Tibial nerve (tissue), 3 donors: ENCODE measurements at regions not wholly inside any gene's neighbourhood (a gene's known extent, or its start where the extent isn't known, plus 50 kb on each side); places are given as distances from the start of the nearest gene placed in this dataset.

Source experiments
- POLR2A ChIP-seq, 2 donors: fragments of 450-650 bp; IDR thresholded peaks; one replicate each; pipeline ENCODE4 v1.6.1; 2017; ENCODE audit warnings: antibody characterized with exemption in 2 of 2, mild to moderate bottlenecking in 2 of 2, moderate library complexity in 2 of 2
- TF ChIP-seq, protein P1 (sequence below), 5 experiments: fragments of 200-600 bp in 3 of 5; fragments of 450-650 bp in 2 of 5; sonication (generic) in 3 of 5; IDR thresholded peaks; one replicate each; pipeline ENCODE4 v1.5.1; 2016 to 2019; ENCODE audit warnings: antibody characterized with exemption in 5 of 5, mild to moderate bottlenecking in 3 of 5, moderate library complexity in 2 of 5

DNA sequence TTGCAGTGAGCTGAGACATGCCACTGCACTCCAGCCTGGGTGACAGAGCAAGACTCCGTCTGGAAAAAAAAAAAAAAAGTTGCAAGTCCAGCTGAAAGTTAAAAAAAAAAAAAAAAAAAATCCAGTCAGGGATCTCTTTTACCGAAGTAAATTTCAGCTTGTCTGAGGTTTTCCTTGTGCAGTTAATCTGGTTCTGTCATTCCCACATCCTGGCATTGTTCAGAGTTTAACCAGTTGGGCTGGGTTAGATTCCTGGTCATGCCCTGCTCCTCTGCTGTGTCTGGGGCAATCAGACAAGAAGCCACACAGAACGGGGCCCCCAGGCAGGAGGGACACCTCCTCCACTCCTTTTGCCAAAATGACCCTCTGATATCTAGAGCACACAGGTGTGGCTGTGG lies 84.1 kb upstream of the KLHL25 start:
- TF ChIP-seq, protein P1, sequence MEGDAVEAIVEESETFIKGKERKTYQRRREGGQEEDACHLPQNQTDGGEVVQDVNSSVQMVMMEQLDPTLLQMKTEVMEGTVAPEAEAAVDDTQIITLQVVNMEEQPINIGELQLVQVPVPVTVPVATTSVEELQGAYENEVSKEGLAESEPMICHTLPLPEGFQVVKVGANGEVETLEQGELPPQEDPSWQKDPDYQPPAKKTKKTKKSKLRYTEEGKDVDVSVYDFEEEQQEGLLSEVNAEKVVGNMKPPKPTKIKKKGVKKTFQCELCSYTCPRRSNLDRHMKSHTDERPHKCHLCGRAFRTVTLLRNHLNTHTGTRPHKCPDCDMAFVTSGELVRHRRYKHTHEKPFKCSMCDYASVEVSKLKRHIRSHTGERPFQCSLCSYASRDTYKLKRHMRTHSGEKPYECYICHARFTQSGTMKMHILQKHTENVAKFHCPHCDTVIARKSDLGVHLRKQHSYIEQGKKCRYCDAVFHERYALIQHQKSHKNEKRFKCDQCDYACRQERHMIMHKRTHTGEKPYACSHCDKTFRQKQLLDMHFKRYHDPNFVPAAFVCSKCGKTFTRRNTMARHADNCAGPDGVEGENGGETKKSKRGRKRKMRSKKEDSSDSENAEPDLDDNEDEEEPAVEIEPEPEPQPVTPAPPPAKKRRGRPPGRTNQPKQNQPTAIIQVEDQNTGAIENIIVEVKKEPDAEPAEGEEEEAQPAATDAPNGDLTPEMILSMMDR (IDR thresholded peaks at IDR 0.05), result no peak
- no peak for TF ChIP-seq POLR2A (IDR thresholded peaks at IDR 0.05)
